DOHH2 (cell line): ENCODE measurements at regions not wholly inside any gene's neighbourhood (a gene's known extent, or its start where the extent isn't known, plus 50 kb on each side); places are given as distances from the start of the nearest gene placed in this dataset.

Experiments used
- H3F3A ChIP-seq: fragments of 200-600 bp; sonication (generic), shearing (Covaris generic); 2 replicates; pipeline ENCODE4 v1.6.0; 2016; ENCODE audit warnings: antibody characterized with exemption, mild to moderate bottlenecking; ENCODE audit not compliant: control insufficient read depth, insufficient read depth
- H3K27ac ChIP-seq: fragments of 200-600 bp; sonication (generic); 2 replicates; pipeline ENCODE4 v1.5.1; 2014; ENCODE audit warnings: low read depth, mild to moderate bottlenecking, low read length, moderate library complexity
- H3K27me3 ChIP-seq: fragments of 200-600 bp; sonication (generic); 2 replicates; pipeline ENCODE4 v1.6.1; 2014; ENCODE audit warnings: mild to moderate bottlenecking, low read length, mixed read lengths; ENCODE audit not compliant: control insufficient read depth
- H3K36me3 ChIP-seq: fragments of 200-600 bp; sonication (generic); 2 replicates; pipeline ENCODE4 v1.6.1; 2014; ENCODE audit warnings: mild to moderate bottlenecking, low read length, moderate library complexity, mixed read lengths; ENCODE audit not compliant: control insufficient read depth
- H3K4me1 ChIP-seq: fragments of 200-600 bp; sonication (generic); 2 replicates; pipeline ENCODE4 v1.6.1; 2014; ENCODE audit warnings: mild to moderate bottlenecking, low read length, mixed read lengths; ENCODE audit not compliant: control insufficient read depth
- H3K4me2 ChIP-seq: fragments of 200-600 bp; sonication (generic); 2 replicates; pipeline ENCODE4 v1.6.0; 2014; ENCODE audit warnings: mild to moderate bottlenecking, low read length, moderate library complexity
- H3K4me3 ChIP-seq: fragments of 200-600 bp; sonication (generic); 2 replicates; pipeline ENCODE4 v1.5.1; 2014; ENCODE audit warnings: mild to moderate bottlenecking, low read length, mixed read lengths
- H3K79me2 ChIP-seq: fragments of 200-600 bp; sonication (generic); 2 replicates; pipeline ENCODE4 v1.6.1; 2014; ENCODE audit warnings: mild to moderate bottlenecking, low read length, mixed read lengths; ENCODE audit not compliant: control insufficient read depth
- H3K9me2 ChIP-seq: fragments of 200-600 bp; sonication (generic); replicated peaks from 2 replicates; pipeline ENCODE4 v1.6.1; 2014; ENCODE audit warnings: mild to moderate bottlenecking, low read length, mixed read lengths; ENCODE audit not compliant: control insufficient read depth
- H3K9me3 ChIP-seq: fragments of 200-600 bp; sonication (generic); 2 replicates; pipeline ENCODE4 v1.6.1; 2014; ENCODE audit warnings: antibody characterized with exemption, low read length, mixed read lengths; ENCODE audit not compliant: control insufficient read depth, insufficient read depth
- H4K20me1 ChIP-seq: fragments of 200-600 bp; sonication (generic); 2 replicates; pipeline ENCODE4 v1.6.0; 2014; ENCODE audit warnings: low read depth, mild to moderate bottlenecking, antibody characterized with exemption, low read length, moderate library complexity; ENCODE audit not compliant: control insufficient read depth, insufficient read depth
- EZH2phosphoT487 ChIP-seq: fragments of 200-600 bp; sonication (generic); IDR thresholded peaks from 2 replicates; pipeline ENCODE4 v1.6.1; 2017; ENCODE audit warnings: borderline replicate concordance, mild to moderate bottlenecking, antibody characterized with exemption, low read length, moderate library complexity, mixed read lengths
- TF ChIP-seq, protein P1 (sequence below): fragments of 200-600 bp; sonication (generic); IDR thresholded peaks from one replicate; pipeline ENCODE4 v1.5.1; 2014; ENCODE audit warnings: antibody characterized with exemption, mild to moderate bottlenecking, low read depth, low read length; ENCODE audit not compliant: poor library complexity, severe bottlenecking

GRCh38 chr2:146826388-146826787, 1018.4 kb upstream of the ACVR2A start:
- no peak overlapping the region for H3K4me3 ChIP-seq
- no peaks in the 10 kb centered on the region for H3F3A ChIP-seq
- no peak for TF ChIP-seq EZH2phosphoT487
- TF ChIP-seq, protein P1, sequence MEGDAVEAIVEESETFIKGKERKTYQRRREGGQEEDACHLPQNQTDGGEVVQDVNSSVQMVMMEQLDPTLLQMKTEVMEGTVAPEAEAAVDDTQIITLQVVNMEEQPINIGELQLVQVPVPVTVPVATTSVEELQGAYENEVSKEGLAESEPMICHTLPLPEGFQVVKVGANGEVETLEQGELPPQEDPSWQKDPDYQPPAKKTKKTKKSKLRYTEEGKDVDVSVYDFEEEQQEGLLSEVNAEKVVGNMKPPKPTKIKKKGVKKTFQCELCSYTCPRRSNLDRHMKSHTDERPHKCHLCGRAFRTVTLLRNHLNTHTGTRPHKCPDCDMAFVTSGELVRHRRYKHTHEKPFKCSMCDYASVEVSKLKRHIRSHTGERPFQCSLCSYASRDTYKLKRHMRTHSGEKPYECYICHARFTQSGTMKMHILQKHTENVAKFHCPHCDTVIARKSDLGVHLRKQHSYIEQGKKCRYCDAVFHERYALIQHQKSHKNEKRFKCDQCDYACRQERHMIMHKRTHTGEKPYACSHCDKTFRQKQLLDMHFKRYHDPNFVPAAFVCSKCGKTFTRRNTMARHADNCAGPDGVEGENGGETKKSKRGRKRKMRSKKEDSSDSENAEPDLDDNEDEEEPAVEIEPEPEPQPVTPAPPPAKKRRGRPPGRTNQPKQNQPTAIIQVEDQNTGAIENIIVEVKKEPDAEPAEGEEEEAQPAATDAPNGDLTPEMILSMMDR, result no peak
- no peaks in the 10 kb centered on the region for H3K27me3 ChIP-seq
- H3K4me2 ChIP-seq, result no peak overlapping the region
- no peaks in the 10 kb centered on the region for H3K36me3 ChIP-seq
- H3K9me3 ChIP-seq, result no peaks in the 10 kb centered on the region
- H3K27ac ChIP-seq, result no peak overlapping the region
- H3K4me1 ChIP-seq, result no peaks in the 10 kb centered on the region
- no peaks in the 10 kb centered on the region for H4K20me1 ChIP-seq
- no peaks in the 10 kb centered on the region for H3K79me2 ChIP-seq
- no peaks in the 10 kb centered on the region for H3K9me2 ChIP-seq

DNA sequence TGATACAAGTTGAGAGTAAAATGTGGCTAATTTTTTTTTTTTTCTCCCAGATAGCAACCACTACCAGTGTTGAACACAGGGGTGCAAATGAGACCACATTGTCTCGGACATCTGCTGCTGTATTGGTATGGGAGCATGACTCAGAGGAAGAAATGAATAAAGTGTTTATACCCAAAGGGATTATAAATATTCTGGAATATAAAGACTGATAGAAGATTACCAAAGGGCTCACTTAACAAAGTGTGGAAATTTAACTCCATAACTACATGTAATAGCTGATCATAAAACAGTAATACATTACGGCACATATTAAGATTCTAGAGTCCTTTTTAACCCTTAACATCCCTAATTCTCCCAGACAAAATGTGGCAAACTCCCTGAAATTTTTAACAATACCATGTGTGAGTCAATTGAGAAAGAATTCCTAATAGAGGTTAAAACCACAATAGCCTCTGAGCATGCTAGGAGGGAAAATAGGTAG, 1023.0 kb upstream of the ACVR2A start:
- Histone ChIP-seq H3K4me2 (no peak overlapping the region), H3F3A (no peaks in the 10 kb centered on the region), H3K79me2 (no peaks in the 10 kb centered on the region), H3K36me3 (no peaks in the 10 kb centered on the region), H3K27me3 (no peaks in the 10 kb centered on the region), H4K20me1 (no peaks in the 10 kb centered on the region), H3K9me3 (no peaks in the 10 kb centered on the region), H3K4me1 (no peaks in the 10 kb centered on the region), H3K27ac (no peak overlapping the region), H3K9me2 (no peaks in the 10 kb centered on the region), H3K4me3 (no peak overlapping the region)
- TF ChIP-seq EZH2phosphoT487, result no peak
- TF ChIP-seq, protein P1, result no peak

DNA sequence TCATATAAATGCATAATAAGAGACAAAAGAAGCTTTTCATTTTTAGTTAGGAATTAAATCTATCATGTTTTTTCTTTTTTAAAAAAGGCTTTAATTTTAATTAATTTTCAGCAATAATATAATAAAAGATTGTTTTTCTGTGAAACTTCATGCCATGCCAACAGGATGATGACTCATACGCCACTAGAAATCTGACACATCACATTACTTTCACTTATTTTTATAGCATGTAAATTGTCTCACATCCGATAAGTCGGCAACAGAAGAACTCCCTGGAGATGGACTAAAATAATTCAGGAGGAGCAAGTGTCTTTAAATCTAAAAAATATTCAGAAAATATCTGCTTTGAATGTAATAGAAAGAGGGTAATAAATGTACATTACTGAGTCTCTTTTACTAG, 1024.2 kb upstream of the ACVR2A start:
- H3K4me2 ChIP-seq, result no peak overlapping the region
- no peaks in the 10 kb centered on the region for H3K9me2 ChIP-seq
- H4K20me1 ChIP-seq, result no peaks in the 10 kb centered on the region
- no peaks in the 10 kb centered on the region for H3F3A ChIP-seq
- H3K4me3 ChIP-seq, result no peak overlapping the region
- no peaks in the 10 kb centered on the region for H3K27me3 ChIP-seq
- no peaks in the 10 kb centered on the region for H3K9me3 ChIP-seq
- no peaks in the 10 kb centered on the region for H3K4me1 ChIP-seq
- TF ChIP-seq, protein P1, result no peak
- TF ChIP-seq EZH2phosphoT487, result no peak
- H3K27ac ChIP-seq, result no peak overlapping the region
- H3K36me3 ChIP-seq, result no peaks in the 10 kb centered on the region
- H3K79me2 ChIP-seq, result no peaks in the 10 kb centered on the region
